ENCODE measurements at regions not wholly inside any gene's neighbourhood (a gene's known extent, or its start where the extent isn't known, plus 50 kb on each side); places are given as distances from the start of the nearest gene placed in this dataset.
"Not testable (repeated sequence)": the region's sequence is repeated elsewhere in the genome, so short reads cannot be mapped to it uniquely, and the experiment has no call there.

GRCh38 chr5:20825951-20826350 lies 838.0 kb upstream of the CDH18 start:
- H3K4ac ChIP-seq (ENCODE audit: low read depth in 1 of 2, low read length in 2 of 2); H3K4me3 ChIP-seq (ENCODE audit: insufficient read depth in 1 of 2, low read depth in 1 of 2, low read length in 2 of 2); H3K23ac ChIP-seq (ENCODE audit: low read length in 2 of 2); H3K9me3 ChIP-seq (ENCODE audit: control insufficient read depth, low read length); H2BK12ac ChIP-seq (ENCODE audit: low read length in 2 of 2); H2BK5ac ChIP-seq (ENCODE audit: low read depth, low read length, poor library complexity, severe bottlenecking); H2BK15ac ChIP-seq (ENCODE audit: low read depth, poor library complexity, severe bottlenecking); H3K36me3 ChIP-seq (ENCODE audit: control insufficient read depth in 1 of 2, insufficient read depth in 2 of 2, low read depth in 1 of 2, low read length in 2 of 2); H4K91ac ChIP-seq (ENCODE audit: low read length); H4K8ac ChIP-seq (ENCODE audit: low read length); H3K9ac ChIP-seq (ENCODE audit: low read length); DNase-seq; H2BK120ac ChIP-seq (ENCODE audit: low read depth, low read length); H3K27me3 ChIP-seq (ENCODE audit: control insufficient read depth in 1 of 2, insufficient read depth in 1 of 2, low read length in 2 of 2); H3K4me2 ChIP-seq (ENCODE audit: low read length, poor library complexity, severe bottlenecking); H3K18ac ChIP-seq (ENCODE audit: low read depth in 1 of 2, low read length in 2 of 2); H3K79me1 ChIP-seq (replicated peaks; ENCODE audit: low read length, poor library complexity, severe bottlenecking); H3K4me1 ChIP-seq (ENCODE audit: control insufficient read depth, insufficient read depth, low read depth, low read length); H3K14ac ChIP-seq (ENCODE audit: low read length in 2 of 2); H2AFZ ChIP-seq (ENCODE audit: low read depth, low read length); H3K27ac ChIP-seq (ENCODE audit: low read length, poor library complexity, severe bottlenecking); H2AK5ac ChIP-seq (ENCODE audit: low read length, severe bottlenecking): not testable (repeated sequence)
- WGBS, result no CpG with 5 or more reads among the region's 1 CpG

- H4K91ac ChIP-seq (ENCODE audit: low read length); DNase-seq; H3K4me2 ChIP-seq (ENCODE audit: low read length, poor library complexity, severe bottlenecking); H2AFZ ChIP-seq (ENCODE audit: low read depth, low read length); H3K4ac ChIP-seq (ENCODE audit: low read depth in 1 of 2, low read length in 2 of 2); H2BK120ac ChIP-seq (ENCODE audit: low read depth, low read length); H3K4me3 ChIP-seq (ENCODE audit: insufficient read depth in 1 of 2, low read depth in 1 of 2, low read length in 2 of 2); H2AK5ac ChIP-seq (ENCODE audit: low read length, severe bottlenecking); H3K36me3 ChIP-seq (ENCODE audit: control insufficient read depth in 1 of 2, insufficient read depth in 2 of 2, low read depth in 1 of 2, low read length in 2 of 2); H2BK15ac ChIP-seq (ENCODE audit: low read depth, poor library complexity, severe bottlenecking); H3K18ac ChIP-seq (ENCODE audit: low read depth in 1 of 2, low read length in 2 of 2); H3K14ac ChIP-seq (ENCODE audit: low read length in 2 of 2); H3K9ac ChIP-seq (ENCODE audit: low read length); H2BK12ac ChIP-seq (ENCODE audit: low read length in 2 of 2); H4K8ac ChIP-seq (ENCODE audit: low read length); H3K9me3 ChIP-seq (ENCODE audit: control insufficient read depth, low read length); H3K4me1 ChIP-seq (ENCODE audit: control insufficient read depth, insufficient read depth, low read depth, low read length); H2BK5ac ChIP-seq (ENCODE audit: low read depth, low read length, poor library complexity, severe bottlenecking); H3K27me3 ChIP-seq (ENCODE audit: control insufficient read depth in 1 of 2, insufficient read depth in 1 of 2, low read length in 2 of 2); H3K27ac ChIP-seq (ENCODE audit: low read length, poor library complexity, severe bottlenecking); H3K23ac ChIP-seq (ENCODE audit: low read length in 2 of 2); H3K79me1 ChIP-seq (replicated peaks; ENCODE audit: low read length, poor library complexity, severe bottlenecking): not testable (repeated sequence)
- no CpG with 5 or more reads among the region's 1 CpG for WGBS
Measured at GRCh38 chr5:20797216-20797615, 809.2 kb upstream of the CDH18 start.

- DNase-seq; H2BK15ac ChIP-seq (ENCODE audit: low read depth, poor library complexity, severe bottlenecking); H2BK12ac ChIP-seq (ENCODE audit: low read length in 2 of 2); H2BK120ac ChIP-seq (ENCODE audit: low read depth, low read length); H2BK5ac ChIP-seq (ENCODE audit: low read depth, low read length, poor library complexity, severe bottlenecking); H3K14ac ChIP-seq (ENCODE audit: low read length in 2 of 2); H3K79me1 ChIP-seq (replicated peaks; ENCODE audit: low read length, poor library complexity, severe bottlenecking); H4K8ac ChIP-seq (ENCODE audit: low read length); H3K9me3 ChIP-seq (ENCODE audit: control insufficient read depth, low read length); H2AFZ ChIP-seq (ENCODE audit: low read depth, low read length); H3K18ac ChIP-seq (ENCODE audit: low read depth in 1 of 2, low read length in 2 of 2); H3K27ac ChIP-seq (ENCODE audit: low read length, poor library complexity, severe bottlenecking); H4K91ac ChIP-seq (ENCODE audit: low read length); H3K23ac ChIP-seq (ENCODE audit: low read length in 2 of 2); H3K4ac ChIP-seq (ENCODE audit: low read depth in 1 of 2, low read length in 2 of 2); H3K4me1 ChIP-seq (ENCODE audit: control insufficient read depth, insufficient read depth, low read depth, low read length); H3K4me2 ChIP-seq (ENCODE audit: low read length, poor library complexity, severe bottlenecking); H3K36me3 ChIP-seq (ENCODE audit: control insufficient read depth in 1 of 2, insufficient read depth in 2 of 2, low read depth in 1 of 2, low read length in 2 of 2); H3K4me3 ChIP-seq (ENCODE audit: insufficient read depth in 1 of 2, low read depth in 1 of 2, low read length in 2 of 2); H3K27me3 ChIP-seq (ENCODE audit: control insufficient read depth in 1 of 2, insufficient read depth in 1 of 2, low read length in 2 of 2); H2AK5ac ChIP-seq (ENCODE audit: low read length, severe bottlenecking); H3K9ac ChIP-seq (ENCODE audit: low read length): not testable (repeated sequence)
- WGBS, result no CpG with 5 or more reads among the region's 5 CpGs
Measured at GRCh38 chr5:20784755-20785154, 796.8 kb upstream of the CDH18 start.

GRCh38 chr5:20783484-20783883 lies 795.5 kb upstream of the CDH18 start:
- not testable (repeated sequence) for H3K4me2 ChIP-seq (ENCODE audit: low read length, poor library complexity, severe bottlenecking); H3K23ac ChIP-seq (ENCODE audit: low read length in 2 of 2); H2BK5ac ChIP-seq (ENCODE audit: low read depth, low read length, poor library complexity, severe bottlenecking); H2BK12ac ChIP-seq (ENCODE audit: low read length in 2 of 2); H4K91ac ChIP-seq (ENCODE audit: low read length); H3K79me1 ChIP-seq (replicated peaks; ENCODE audit: low read length, poor library complexity, severe bottlenecking); H2AK5ac ChIP-seq (ENCODE audit: low read length, severe bottlenecking); H3K4ac ChIP-seq (ENCODE audit: low read depth in 1 of 2, low read length in 2 of 2); H3K9ac ChIP-seq (ENCODE audit: low read length); H3K4me1 ChIP-seq (ENCODE audit: control insufficient read depth, insufficient read depth, low read depth, low read length); H2BK15ac ChIP-seq (ENCODE audit: low read depth, poor library complexity, severe bottlenecking); H2AFZ ChIP-seq (ENCODE audit: low read depth, low read length); H3K4me3 ChIP-seq (ENCODE audit: insufficient read depth in 1 of 2, low read depth in 1 of 2, low read length in 2 of 2); H3K27me3 ChIP-seq (ENCODE audit: control insufficient read depth in 1 of 2, insufficient read depth in 1 of 2, low read length in 2 of 2); H3K14ac ChIP-seq (ENCODE audit: low read length in 2 of 2); DNase-seq; H3K18ac ChIP-seq (ENCODE audit: low read depth in 1 of 2, low read length in 2 of 2); H4K8ac ChIP-seq (ENCODE audit: low read length); H3K36me3 ChIP-seq (ENCODE audit: control insufficient read depth in 1 of 2, insufficient read depth in 2 of 2, low read depth in 1 of 2, low read length in 2 of 2); H3K9me3 ChIP-seq (ENCODE audit: control insufficient read depth, low read length); H3K27ac ChIP-seq (ENCODE audit: low read length, poor library complexity, severe bottlenecking); H2BK120ac ChIP-seq (ENCODE audit: low read depth, low read length)
- 60% methylated on average over 2 of the region's 2 CpGs for WGBS
